Neuronal stem cell (in vitro differentiated cells): ENCODE measurements at regions not wholly inside any gene's neighbourhood (a gene's known extent, or its start where the extent isn't known, plus 50 kb on each side); places are given as distances from the start of the nearest gene placed in this dataset.

ENCODE experiments used
- DNase-seq: peaks from one replicate; pipeline ENCODE4 v3.0.0-alpha.2; 2013; ENCODE audit warnings: low spot score
- H2AFZ ChIP-seq: one replicate; pipeline ENCODE4 v1.6.1; 2013; ENCODE audit warnings: mild to moderate bottlenecking, low read length, inconsistent platforms
- H2AK5ac ChIP-seq: 2 replicates; pipeline ENCODE4 v1.6.1; 2013; ENCODE audit warnings: low read depth, mild to moderate bottlenecking, inconsistent platforms, low read length, moderate library complexity, mixed read lengths
- H2BK120ac ChIP-seq: 2 replicates; pipeline ENCODE4 v1.6.1; 2013; ENCODE audit warnings: low read depth, mild to moderate bottlenecking, inconsistent platforms, low read length, moderate library complexity, mixed read lengths
- H2BK12ac ChIP-seq: one replicate; pipeline ENCODE4 v1.6.1; 2013; ENCODE audit warnings: low read length, inconsistent platforms
- H2BK15ac ChIP-seq: 2 replicates; pipeline ENCODE4 v1.6.1; 2013; ENCODE audit warnings: mild to moderate bottlenecking, low read length, inconsistent platforms, mixed read lengths
- H2BK5ac ChIP-seq: one replicate; pipeline ENCODE4 v1.6.1; 2013; ENCODE audit warnings: inconsistent platforms, mild to moderate bottlenecking, low read length, moderate library complexity
- H3K14ac ChIP-seq: one replicate; pipeline ENCODE4 v1.6.1; 2013; ENCODE audit warnings: low read length, inconsistent platforms
- H3K18ac ChIP-seq: 2 replicates; pipeline ENCODE4 v1.6.1; 2013; ENCODE audit warnings: low read length, inconsistent platforms
- H3K23ac ChIP-seq: 2 replicates; pipeline ENCODE4 v1.6.1; 2013; ENCODE audit warnings: low read depth, mild to moderate bottlenecking, mixed read lengths, low read length, inconsistent platforms; ENCODE audit not compliant: poor library complexity
- H3K27ac ChIP-seq: replicated peaks from 3 replicates; pipeline ENCODE4 v1.5.1; 2013; ENCODE audit warnings: low read length, inconsistent platforms
- H3K27me3 ChIP-seq, 3 experiments: 2 replicates each; pipeline ENCODE4 v1.6.1; 2013; ENCODE audit warnings: low read length in 3 of 3, mild to moderate bottlenecking in 2 of 3, inconsistent platforms in 1 of 3, low read depth in 1 of 3, mixed read lengths in 1 of 3, moderate library complexity in 1 of 3; ENCODE audit not compliant: control insufficient read depth in 3 of 3, insufficient read depth in 3 of 3
- H3K36me3 ChIP-seq, 2 donors: replicated peaks in 1 of 2; 2 replicates each; pipeline ENCODE4 v1.6.1; 2013; ENCODE audit warnings: low read length in 2 of 2; ENCODE audit not compliant: control insufficient read depth in 2 of 2, insufficient read depth in 2 of 2
- H3K4ac ChIP-seq: 2 replicates; pipeline ENCODE4 v1.6.1; 2013; ENCODE audit warnings: inconsistent platforms, mild to moderate bottlenecking, low read length, moderate library complexity
- H3K4me1 ChIP-seq, 2 donors: 1 replicate in 1 of 2; 2 replicates in 1 of 2; pipeline ENCODE4 v1.6.1; 2013; ENCODE audit warnings: low read length in 2 of 2, low read depth in 1 of 2; ENCODE audit not compliant: control insufficient read depth in 2 of 2, insufficient read depth in 1 of 2
- H3K4me2 ChIP-seq: one replicate; pipeline ENCODE4 v1.6.1; 2013; ENCODE audit warnings: mild to moderate bottlenecking, low read length, inconsistent platforms; ENCODE audit not compliant: insufficient read depth, poor library complexity, severe bottlenecking
- H3K4me3 ChIP-seq, 2 donors: 2 replicates each; pipeline ENCODE4 v1.5.1; 2013; ENCODE audit warnings: low read length in 2 of 2, mild to moderate bottlenecking in 2 of 2, inconsistent platforms in 1 of 2, moderate library complexity in 1 of 2
- H3K79me1 ChIP-seq: one replicate; pipeline ENCODE4 v1.6.1; 2013; ENCODE audit warnings: low read depth, mild to moderate bottlenecking, inconsistent platforms, low read length, moderate library complexity
- H3K9ac ChIP-seq: one replicate; pipeline ENCODE4 v1.6.1; 2013; ENCODE audit warnings: mild to moderate bottlenecking, low read depth, low read length, inconsistent platforms; ENCODE audit not compliant: poor library complexity
- H3K9me3 ChIP-seq, 2 donors: replicated peaks in 1 of 2; 2 replicates each; pipeline versions ENCODE3 to v1.6.1; 2013; ENCODE audit warnings: low read length in 2 of 2, mild to moderate bottlenecking in 2 of 2, inconsistent platforms in 1 of 2, low read depth in 1 of 2, mixed read lengths in 1 of 2, moderate library complexity in 1 of 2; ENCODE audit not compliant: control insufficient read depth in 2 of 2, insufficient read depth in 1 of 2
- H4K8ac ChIP-seq: one replicate; pipeline ENCODE4 v1.6.1; 2013; ENCODE audit warnings: low read depth, mild to moderate bottlenecking, inconsistent platforms, low read length, moderate library complexity
- H4K91ac ChIP-seq: one replicate; pipeline ENCODE4 v1.6.1; 2013; ENCODE audit warnings: low read length, low read depth, mild to moderate bottlenecking, inconsistent platforms; ENCODE audit not compliant: poor library complexity
- WGBS, 2 donors: extraction: QIAGEN DNeasy Blood & Tissue Kit; methylation state at CpG; one replicate each; pipeline ENCODE4 v1.1.7; 2013; ENCODE audit warnings: missing lambda C conversion rate in 2 of 2, mixed read lengths in 1 of 2; ENCODE audit not compliant: insufficient read length in 2 of 2, insufficient replicate concordance in 1 of 2; ENCODE audit errors: extremely low coverage in 2 of 2; 5-methylcytosine and 5-hydroxymethylcytosine counted together

DNA sequence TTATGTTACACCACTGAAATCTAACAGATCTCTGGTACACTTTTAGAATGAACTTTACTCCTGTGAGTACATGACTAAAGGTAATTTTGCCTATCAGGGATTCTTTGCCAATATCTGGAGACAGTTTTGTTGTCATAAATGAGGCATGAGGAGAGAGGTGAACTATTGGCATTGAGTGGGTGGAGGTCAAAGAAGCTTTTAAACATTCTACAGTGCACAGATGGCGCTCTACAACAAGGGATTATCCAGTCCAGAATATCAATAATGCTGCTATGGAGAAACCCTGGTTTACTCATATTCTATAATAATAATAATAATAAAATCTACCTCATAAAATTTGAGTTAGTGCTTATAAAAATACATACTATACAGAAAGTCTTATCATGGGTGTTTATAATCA, 702.3 kb downstream of the SI start:
- no peaks in the 10 kb centered on the region for H3K9me3 ChIP-seq
- H2AFZ ChIP-seq = no peak overlapping the region
- no peaks in the 10 kb centered on the region for H3K36me3 ChIP-seq
- H3K4me1 ChIP-seq = no peaks in the 10 kb centered on the region
- H2AK5ac ChIP-seq = no peak overlapping the region
- H3K27me3 ChIP-seq = no peaks in the 10 kb centered on the region
- H3K23ac ChIP-seq = no peak overlapping the region
- H2BK5ac ChIP-seq = no peak overlapping the region
- no peak overlapping the region for H2BK120ac ChIP-seq
- H3K18ac ChIP-seq = no peak overlapping the region
- H2BK12ac ChIP-seq = no peak overlapping the region
- H3K27ac ChIP-seq = no peak overlapping the region
- no peak overlapping the region for H3K4me2 ChIP-seq
- no peak overlapping the region for H3K14ac ChIP-seq
- H3K79me1 ChIP-seq = no peaks in the 10 kb centered on the region
- DNase-seq = no peak
- H3K9ac ChIP-seq = no peak overlapping the region
- H2BK15ac ChIP-seq = no peak overlapping the region
- no peak overlapping the region for H4K91ac ChIP-seq
- H3K4ac ChIP-seq = no peak overlapping the region
- WGBS, 2 donors = no CpG with 5 or more reads among the region's 1 CpG
- H3K4me3 ChIP-seq = no peak overlapping the region
- no peak overlapping the region for H4K8ac ChIP-seq

DNA sequence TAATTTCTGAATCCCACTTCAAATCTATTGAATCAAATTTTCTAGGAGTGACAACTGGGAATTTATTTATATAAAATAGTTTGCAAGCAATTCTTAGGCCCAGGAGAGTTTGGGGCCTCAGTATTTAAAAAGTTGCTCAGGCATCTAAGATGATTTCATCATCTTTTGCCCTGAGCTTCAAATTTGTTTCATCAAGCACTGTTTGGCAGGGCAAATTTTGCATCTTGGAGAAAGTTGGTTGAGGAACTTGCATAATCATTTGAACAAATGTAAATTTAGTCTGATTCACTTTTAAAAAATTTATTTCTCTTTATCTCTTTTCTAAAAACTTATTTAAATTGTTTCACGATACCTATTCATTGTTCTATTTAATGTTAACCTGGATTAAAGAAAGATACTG, 702.8 kb downstream of the SI start:
- no peak for DNase-seq
- WGBS, 2 donors = no CpG with 5 or more reads among the region's 1 CpG
- no peaks in the 10 kb centered on the region for H3K27me3 ChIP-seq

GRCh38 chr3:164371681-164372080, 706.6 kb downstream of the SI start:
- no peak overlapping the region for H3K4me3 ChIP-seq
- H3K27ac ChIP-seq = no peak overlapping the region
- no peak overlapping the region for H2BK12ac ChIP-seq
- no peaks in the 10 kb centered on the region for H3K27me3 ChIP-seq
- H3K9ac ChIP-seq = no peak overlapping the region
- DNase-seq = no peak
- no peaks in the 10 kb centered on the region for H3K79me1 ChIP-seq
- no peak overlapping the region for H3K23ac ChIP-seq
- no peaks in the 10 kb centered on the region for H3K4me1 ChIP-seq
- no peak overlapping the region for H4K91ac ChIP-seq
- H3K14ac ChIP-seq = no peak overlapping the region
- H4K8ac ChIP-seq = no peak overlapping the region
- no peak overlapping the region for H3K18ac ChIP-seq
- no peak overlapping the region for H2BK5ac ChIP-seq
- no peak overlapping the region for H2AK5ac ChIP-seq
- no peak overlapping the region for H2AFZ ChIP-seq
- H3K36me3 ChIP-seq = no peaks in the 10 kb centered on the region
- no peak overlapping the region for H2BK15ac ChIP-seq
- no peak overlapping the region for H2BK120ac ChIP-seq
- H3K9me3 ChIP-seq = no peaks in the 10 kb centered on the region
- no peak overlapping the region for H3K4ac ChIP-seq
- no CpG with 5 or more reads among the region's 2 CpGs for WGBS, 2 donors
- H3K4me2 ChIP-seq = no peak overlapping the region

More for the DNA sequence above, 702.8 kb downstream of the SI start:
- Histone ChIP-seq H3K36me3 (no peaks in the 10 kb centered on the region), H3K4me1 (no peaks in the 10 kb centered on the region), H3K4me2 (no peak overlapping the region), H3K27ac (no peak overlapping the region), H3K79me1 (no peaks in the 10 kb centered on the region), H3K4ac (no peak overlapping the region), H2BK15ac (no peak overlapping the region), H2BK5ac (no peak overlapping the region), H3K23ac (no peak overlapping the region), H2BK12ac (no peak overlapping the region), H4K8ac (no peak overlapping the region), H2BK120ac (no peak overlapping the region), H2AFZ (no peak overlapping the region), H3K9ac (no peak overlapping the region), H3K14ac (no peak overlapping the region), H3K4me3 (no peak overlapping the region), H4K91ac (no peak overlapping the region), H2AK5ac (no peak overlapping the region), H3K18ac (no peak overlapping the region), H3K9me3 (no peaks in the 10 kb centered on the region)

GRCh38 chr3:164370970-164371369, 707.3 kb downstream of the SI start:
- Histone ChIP-seq H3K18ac (no peak overlapping the region), H4K91ac (no peak overlapping the region), H3K4me3 (no peak overlapping the region), H2AFZ (no peak overlapping the region), H3K27me3 (no peaks in the 10 kb centered on the region), H3K14ac (no peak overlapping the region), H3K36me3 (no peaks in the 10 kb centered on the region), H3K27ac (no peak overlapping the region), H2BK5ac (no peak overlapping the region), H3K9ac (no peak overlapping the region), H2BK120ac (no peak overlapping the region), H3K4me1 (no peaks in the 10 kb centered on the region), H3K4me2 (no peak overlapping the region), H3K23ac (no peak overlapping the region), H3K4ac (no peak overlapping the region), H4K8ac (no peak overlapping the region), H3K79me1 (no peaks in the 10 kb centered on the region), H2AK5ac (no peak overlapping the region), H3K9me3 (no peaks in the 10 kb centered on the region), H2BK12ac (no peak overlapping the region), H2BK15ac (no peak overlapping the region)
- DNase-seq = no peak
- WGBS, 2 donors = no CpG with 5 or more reads among the region's 5 CpGs
